COLO668 (cell line): ENCODE measurements at regions not wholly inside any gene's neighbourhood (a gene's known extent, or its start where the extent isn't known, plus 50 kb on each side); places are given as distances from the start of the nearest gene placed in this dataset.

Experiments used
- DNase-seq: peaks from one replicate; lab custom pipeline; 2025; ENCODE audit not compliant: unreplicated experiment; lab: John Stamatoyannopoulos, UW

DNA sequence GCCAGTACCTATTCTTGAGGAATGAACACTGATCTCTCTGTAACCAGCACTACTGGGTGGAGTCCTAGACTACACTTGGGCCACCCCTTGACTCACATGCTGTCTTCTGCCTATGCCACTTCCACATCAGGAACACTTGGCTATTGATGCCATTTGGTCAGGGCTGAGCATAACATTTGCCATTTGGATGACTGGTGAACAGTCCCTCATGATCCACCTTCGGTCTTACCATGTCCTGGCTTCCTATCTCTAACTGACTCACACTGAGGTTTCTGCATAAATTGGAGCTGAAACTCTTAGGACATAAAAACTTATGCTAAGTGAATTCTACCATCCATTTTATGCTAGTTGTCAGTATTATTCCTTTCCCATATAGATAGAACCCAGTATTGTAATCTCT lies 91.7 kb upstream of the PELI2 start:
- DNase-seq = no peak

GRCh38 chr14:56027421-56027820 lies 90.8 kb upstream of the PELI2 start:
- DNase-seq = no peak

GRCh38 chr14:56027916-56028712 lies 90.1 kb upstream of the PELI2 start:
- DNase-seq = no peak

GRCh38 chr14:56036353-56036752 lies 81.9 kb upstream of the PELI2 start:
- no peak for DNase-seq

GRCh38 chr14:56040121-56040520 lies 78.1 kb upstream of the PELI2 start:
- no peak for DNase-seq

DNA sequence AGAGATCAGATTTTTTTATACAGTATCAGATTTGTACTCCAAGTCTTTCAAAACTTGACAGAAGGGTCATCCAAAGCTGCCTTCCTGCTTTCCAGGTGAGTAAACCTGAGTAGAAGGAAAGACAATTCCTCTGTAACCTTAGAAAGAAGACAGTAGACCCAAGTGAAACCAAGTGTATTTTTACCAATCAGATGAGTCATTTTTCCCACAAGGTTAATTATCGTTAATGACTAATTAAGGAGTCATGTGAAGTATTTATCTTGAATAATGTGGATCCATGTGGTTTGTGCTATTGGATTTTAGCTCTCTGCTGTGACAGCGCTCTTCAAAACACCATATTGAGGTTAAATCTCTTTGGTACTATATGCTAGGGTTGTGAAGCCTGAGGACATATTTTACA lies 74.0 kb upstream of the PELI2 start:
- no peak for DNase-seq

DNA sequence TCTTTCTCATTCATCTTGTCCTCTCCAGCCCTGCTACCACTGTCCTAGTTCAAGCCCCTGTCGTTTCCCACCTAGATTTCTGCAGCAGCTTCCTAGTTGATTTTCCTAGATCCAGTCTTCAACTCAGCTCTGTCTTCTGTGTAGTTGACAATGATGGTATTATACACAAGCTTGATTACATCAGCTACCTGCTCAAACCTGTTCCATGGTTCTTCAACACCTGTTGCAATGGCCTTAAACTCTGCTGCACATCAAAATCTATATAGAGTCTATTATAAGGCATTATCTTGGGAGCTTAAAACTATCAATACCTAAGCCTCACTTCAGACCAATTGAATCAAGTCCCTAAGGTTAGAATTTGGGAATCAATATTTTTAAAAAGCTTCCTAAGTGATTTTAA lies 71.7 kb upstream of the PELI2 start:
- DNase-seq = no peak

DNA sequence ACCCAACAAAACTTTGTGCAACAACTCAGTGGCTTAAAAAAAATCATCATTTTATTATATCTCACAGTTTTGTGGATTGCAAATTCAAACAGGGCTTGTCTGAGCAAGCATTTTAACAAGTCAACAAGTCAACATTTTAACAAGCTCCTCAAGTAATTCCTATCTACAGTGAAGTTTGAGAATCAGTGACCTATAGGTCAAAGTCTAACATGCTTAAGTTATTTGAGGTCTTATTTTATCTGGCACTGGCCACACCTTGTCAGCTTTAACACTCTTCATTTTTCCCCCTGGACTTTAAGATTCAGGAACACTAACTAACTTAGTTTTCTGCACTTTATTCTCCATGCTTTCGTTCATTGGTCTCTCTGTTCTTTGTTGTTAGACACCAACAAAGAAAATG lies 71.2 kb upstream of the PELI2 start:
- DNase-seq = no peak

- DNase-seq = no peak
These were observed 68.7 kb upstream of the PELI2 start for GRCh38 chr14:56049536-56049935.

GRCh38 chr14:56055511-56055910 lies 62.7 kb upstream of the PELI2 start:
- DNase-seq = no peak

DNA sequence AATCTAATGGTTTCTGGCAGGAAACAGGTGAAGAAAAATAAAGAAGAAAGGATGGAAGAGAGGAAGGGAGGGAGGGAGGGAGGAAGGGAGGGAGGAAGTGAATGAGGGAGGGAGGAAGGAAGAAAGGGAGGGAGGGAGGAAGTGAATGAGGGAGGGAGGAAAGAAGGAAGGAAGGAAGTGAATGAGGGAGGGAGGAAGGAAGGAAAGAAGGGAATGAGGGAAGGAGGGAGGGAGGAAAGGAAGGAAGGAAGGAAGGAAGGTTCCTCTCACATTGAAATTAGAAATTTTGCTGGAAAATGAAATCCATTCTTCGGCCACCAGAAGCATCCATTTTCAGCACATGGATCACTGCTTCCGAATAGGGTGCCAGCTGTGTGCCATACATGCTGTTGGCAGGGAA lies 62.2 kb upstream of the PELI2 start:
- no peak for DNase-seq

- DNase-seq = peak; percentile 88
These were observed 61.0 kb upstream of the PELI2 start for GRCh38 chr14:56057071-56057741.

DNA sequence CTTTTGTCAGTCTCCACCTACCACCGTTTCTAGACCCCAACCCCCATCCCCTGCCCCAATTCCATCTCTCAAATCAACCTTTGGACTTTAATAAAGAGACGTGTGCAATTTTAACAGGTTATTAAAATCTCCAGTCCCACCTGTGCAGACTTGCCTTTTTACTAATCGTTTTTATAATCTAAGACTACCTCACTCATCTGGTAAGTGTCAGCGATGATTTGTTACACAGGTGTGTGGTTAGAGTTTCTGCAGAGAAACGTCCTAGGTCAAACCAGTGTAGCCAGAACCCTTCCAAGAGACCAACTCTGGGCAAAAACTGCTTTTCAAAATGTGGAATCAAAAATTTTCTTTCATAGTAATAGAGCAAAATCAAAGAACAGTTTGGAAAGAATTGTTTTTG lies 60.4 kb upstream of the PELI2 start:
- no peak for DNase-seq

GRCh38 chr14:56059054-56059453 lies 59.2 kb upstream of the PELI2 start:
- DNase-seq = peak; percentile 29

DNA sequence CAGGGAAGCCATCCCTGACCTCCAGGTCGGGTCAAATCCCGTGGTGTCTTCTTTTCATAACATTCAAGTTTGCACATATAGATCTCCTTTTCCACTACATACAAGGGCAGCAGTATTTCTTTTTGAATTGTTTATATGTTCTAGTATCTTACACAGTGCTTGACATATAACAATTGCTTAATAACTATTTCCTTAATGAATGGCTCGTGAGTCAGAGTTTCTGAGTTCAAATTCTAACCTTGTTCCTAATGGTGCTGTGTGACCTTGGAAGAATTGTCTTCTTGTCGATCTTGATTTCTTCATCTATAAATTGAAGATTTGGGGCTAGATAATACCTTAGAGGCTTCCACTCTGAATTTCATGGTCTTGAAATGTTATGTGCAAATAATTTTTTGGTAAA lies 57.2 kb upstream of the PELI2 start:
- no peak for DNase-seq

DNA sequence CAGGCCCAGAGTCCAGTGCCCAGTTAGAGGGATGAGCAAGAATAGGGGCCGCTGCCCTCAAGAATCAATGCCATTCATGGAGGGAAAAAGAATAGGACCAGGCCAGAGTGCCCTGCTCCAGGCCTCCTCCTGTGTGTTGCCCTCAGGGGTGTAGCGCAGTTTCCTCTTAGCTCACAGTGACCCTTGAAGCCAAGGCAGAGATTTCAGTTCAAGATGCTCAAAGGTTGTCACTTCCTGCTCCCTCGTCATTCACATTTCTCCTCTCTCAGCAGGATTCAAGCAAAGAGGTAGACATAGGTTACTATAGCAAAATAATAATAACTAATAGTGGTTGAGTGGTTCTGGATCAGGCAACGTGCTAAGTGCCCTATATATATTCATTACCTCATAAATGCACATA lies 55.1 kb upstream of the PELI2 start:
- DNase-seq = no peak

DNA sequence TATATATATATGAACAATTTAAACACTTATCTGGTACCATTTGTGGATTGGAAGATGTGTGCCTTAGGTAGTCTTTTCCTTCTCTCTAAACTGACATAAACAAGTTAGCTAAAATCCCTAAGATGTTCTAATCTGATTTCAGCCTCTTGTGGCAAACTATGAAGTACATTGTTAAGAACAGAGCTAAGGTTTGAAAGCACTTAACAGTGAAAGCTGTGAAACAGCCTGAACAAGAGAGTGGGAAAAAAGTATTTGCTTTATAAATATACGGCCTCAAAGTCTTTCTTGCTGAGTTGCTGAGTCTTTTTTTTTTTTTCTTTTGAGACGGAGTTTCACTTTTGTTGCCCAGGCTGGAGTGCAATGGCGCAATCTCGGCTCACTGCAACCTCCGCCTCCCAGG lies 53.7 kb upstream of the PELI2 start:
- no peak for DNase-seq

GRCh38 chr14:56065199-56065598 lies 53.0 kb upstream of the PELI2 start:
- peak; percentile 84 for DNase-seq

GRCh38 chr14:56065621-56066290 lies 52.5 kb upstream of the PELI2 start:
- DNase-seq = no peak
